WTC11 (cell line): ENCODE measurements at regions not wholly inside any gene's neighbourhood (a gene's known extent, or its start where the extent isn't known, plus 50 kb on each side); places are given as distances from the start of the nearest gene placed in this dataset.

Experiments used
- CREB1 ChIP-seq: sonication (generic); formaldehyde crosslinking; IDR thresholded peaks from 2 replicates; pipeline ENCODE4 v1.8.0; 2023; ENCODE audit warnings: mild to moderate bottlenecking, missing genetic modification reagents
- CTCF ChIP-seq: fragments of 200-600 bp; IDR thresholded peaks from 2 replicates; pipeline ENCODE4 v1.8.0; 2022; ENCODE audit warnings: antibody characterized with exemption
- ESRRA ChIP-seq: sonication (generic); formaldehyde crosslinking; IDR thresholded peaks from 2 replicates; pipeline ENCODE4 v1.8.1; 2022; ENCODE audit warnings: mild to moderate bottlenecking, missing genetic modification reagents, borderline replicate concordance
- FOXJ3 ChIP-seq: sonication (generic); formaldehyde crosslinking; IDR thresholded peaks from 2 replicates; pipeline ENCODE4 v1.9.0; 2021; ENCODE audit warnings: missing genetic modification reagents, mild to moderate bottlenecking, borderline replicate concordance
- GABPB1 ChIP-seq: sonication (generic); formaldehyde crosslinking; IDR thresholded peaks from 2 replicates; pipeline ENCODE4 v1.8.1; 2023; ENCODE audit warnings: mild to moderate bottlenecking, missing genetic modification reagents
- IRF2 ChIP-seq: sonication (generic); formaldehyde crosslinking; IDR thresholded peaks from 2 replicates; pipeline ENCODE4 v1.8.0; 2022; ENCODE audit warnings: low read depth, missing genetic modification reagents, borderline replicate concordance
- KAT7 ChIP-seq: sonication (generic); formaldehyde crosslinking; IDR thresholded peaks from 2 replicates; pipeline ENCODE4 v1.8.1; 2023; ENCODE audit warnings: missing genetic modification reagents, mild to moderate bottlenecking, borderline replicate concordance
- USF1 ChIP-seq: sonication (generic); formaldehyde crosslinking; IDR thresholded peaks from 2 replicates; pipeline ENCODE4 v1.8.0; 2022; ENCODE audit warnings: mild to moderate bottlenecking, missing genetic modification reagents
- USF2 ChIP-seq: sonication (generic); formaldehyde crosslinking; IDR thresholded peaks from 2 replicates; pipeline ENCODE4 v1.8.1; 2023; ENCODE audit warnings: mild to moderate bottlenecking, missing genetic modification reagents, moderate library complexity
- ZBTB21 ChIP-seq: sonication (generic); formaldehyde crosslinking; IDR thresholded peaks from 2 replicates; pipeline ENCODE4 v1.8.1; 2023; ENCODE audit warnings: mild to moderate bottlenecking, missing genetic modification reagents, borderline replicate concordance
- ZNF121 ChIP-seq: sonication (generic); formaldehyde crosslinking; IDR thresholded peaks from 2 replicates; pipeline ENCODE4 v1.8.0; 2023; ENCODE audit warnings: missing genetic modification reagents
- TF ChIP-seq, protein P1 (sequence below): sonication (generic); formaldehyde crosslinking; IDR thresholded peaks from 2 replicates; pipeline ENCODE4 v1.8.1; 2022; ENCODE audit warnings: low read depth, mild to moderate bottlenecking, moderate library complexity, missing genetic modification reagents, borderline replicate concordance
- TF ChIP-seq, protein P2 (sequence below): sonication (generic); formaldehyde crosslinking; IDR thresholded peaks from 2 replicates; pipeline ENCODE4 v1.8.0; 2022; ENCODE audit warnings: mild to moderate bottlenecking, missing genetic modification reagents
- TF ChIP-seq, protein P3 (sequence below): sonication (generic); formaldehyde crosslinking; IDR thresholded peaks from 2 replicates; pipeline ENCODE4 v1.8.1; 2022; ENCODE audit warnings: low read depth, missing genetic modification reagents, borderline replicate concordance

DNA sequence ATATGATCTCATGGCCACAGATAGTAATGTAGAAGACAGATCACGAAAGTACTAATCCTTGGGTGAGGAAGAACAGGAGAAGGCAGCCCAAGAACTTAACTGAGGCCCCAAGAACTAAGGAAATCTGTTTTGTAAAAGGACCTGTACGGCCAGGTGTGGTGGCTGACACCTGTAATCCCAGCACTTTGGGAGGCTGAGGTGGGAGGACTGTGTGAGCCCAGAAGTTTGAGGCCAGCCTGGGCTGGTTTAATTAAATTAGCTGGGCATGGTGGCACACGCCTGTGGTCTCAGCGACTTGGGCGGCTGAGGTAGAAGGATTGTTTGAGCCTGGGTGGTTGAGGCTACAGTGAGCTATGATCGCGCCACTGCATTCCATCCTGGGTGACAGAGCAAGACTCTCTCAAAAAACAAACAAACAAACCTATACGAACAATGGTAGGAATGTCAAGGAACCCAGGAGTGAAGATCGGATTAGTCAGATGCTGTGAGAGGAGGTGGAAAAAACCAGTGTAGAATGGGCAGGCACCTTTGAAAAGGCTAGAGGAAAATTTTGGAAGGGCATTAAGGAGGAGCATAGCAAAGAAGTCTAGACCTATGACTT is 283.8 kb upstream of the DMRT1 start:
- TF ChIP-seq, protein P1, sequence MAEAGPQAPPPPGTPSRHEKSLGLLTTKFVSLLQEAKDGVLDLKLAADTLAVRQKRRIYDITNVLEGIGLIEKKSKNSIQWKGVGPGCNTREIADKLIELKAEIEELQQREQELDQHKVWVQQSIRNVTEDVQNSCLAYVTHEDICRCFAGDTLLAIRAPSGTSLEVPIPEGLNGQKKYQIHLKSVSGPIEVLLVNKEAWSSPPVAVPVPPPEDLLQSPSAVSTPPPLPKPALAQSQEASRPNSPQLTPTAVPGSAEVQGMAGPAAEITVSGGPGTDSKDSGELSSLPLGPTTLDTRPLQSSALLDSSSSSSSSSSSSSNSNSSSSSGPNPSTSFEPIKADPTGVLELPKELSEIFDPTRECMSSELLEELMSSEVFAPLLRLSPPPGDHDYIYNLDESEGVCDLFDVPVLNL (CRISPR knock-in tag): no peak
- TF ChIP-seq FOXJ3 (CRISPR knock-in tag): no peak
- no peak for TF ChIP-seq CTCF
- TF ChIP-seq GABPB1 (CRISPR knock-in tag): no peak
- no peak for TF ChIP-seq ZNF121 (CRISPR knock-in tag)
- TF ChIP-seq ZBTB21 (CRISPR knock-in tag): no peak
- TF ChIP-seq CREB1: no peak
- TF ChIP-seq, protein P2, sequence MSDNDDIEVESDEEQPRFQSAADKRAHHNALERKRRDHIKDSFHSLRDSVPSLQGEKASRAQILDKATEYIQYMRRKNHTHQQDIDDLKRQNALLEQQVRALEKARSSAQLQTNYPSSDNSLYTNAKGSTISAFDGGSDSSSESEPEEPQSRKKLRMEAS: no peak
- no peak for TF ChIP-seq USF1
- no peak for TF ChIP-seq USF2 (CRISPR knock-in tag)
- TF ChIP-seq IRF2 (CRISPR knock-in tag): no peak
- TF ChIP-seq, protein P3, sequence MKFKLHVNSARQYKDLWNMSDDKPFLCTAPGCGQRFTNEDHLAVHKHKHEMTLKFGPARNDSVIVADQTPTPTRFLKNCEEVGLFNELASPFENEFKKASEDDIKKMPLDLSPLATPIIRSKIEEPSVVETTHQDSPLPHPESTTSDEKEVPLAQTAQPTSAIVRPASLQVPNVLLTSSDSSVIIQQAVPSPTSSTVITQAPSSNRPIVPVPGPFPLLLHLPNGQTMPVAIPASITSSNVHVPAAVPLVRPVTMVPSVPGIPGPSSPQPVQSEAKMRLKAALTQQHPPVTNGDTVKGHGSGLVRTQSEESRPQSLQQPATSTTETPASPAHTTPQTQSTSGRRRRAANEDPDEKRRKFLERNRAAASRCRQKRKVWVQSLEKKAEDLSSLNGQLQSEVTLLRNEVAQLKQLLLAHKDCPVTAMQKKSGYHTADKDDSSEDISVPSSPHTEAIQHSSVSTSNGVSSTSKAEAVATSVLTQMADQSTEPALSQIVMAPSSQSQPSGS (CRISPR knock-in tag): no peak
- TF ChIP-seq KAT7: no peak
- TF ChIP-seq ESRRA (CRISPR knock-in tag): no peak
